Amniotic epithelial cell (primary cell): ENCODE measurements at regions not wholly inside any gene's neighbourhood (a gene's known extent, or its start where the extent isn't known, plus 50 kb on each side); places are given as distances from the start of the nearest gene placed in this dataset.
"Not testable (repeated sequence)": the region's sequence is repeated elsewhere in the genome, so short reads cannot be mapped to it uniquely, and the experiment has no call there.

Experiments used
- DNase-seq: peaks from one replicate; pipeline ENCODE4 v3.0.0-alpha.2; 2010; ENCODE audit warnings: low read depth

DNA sequence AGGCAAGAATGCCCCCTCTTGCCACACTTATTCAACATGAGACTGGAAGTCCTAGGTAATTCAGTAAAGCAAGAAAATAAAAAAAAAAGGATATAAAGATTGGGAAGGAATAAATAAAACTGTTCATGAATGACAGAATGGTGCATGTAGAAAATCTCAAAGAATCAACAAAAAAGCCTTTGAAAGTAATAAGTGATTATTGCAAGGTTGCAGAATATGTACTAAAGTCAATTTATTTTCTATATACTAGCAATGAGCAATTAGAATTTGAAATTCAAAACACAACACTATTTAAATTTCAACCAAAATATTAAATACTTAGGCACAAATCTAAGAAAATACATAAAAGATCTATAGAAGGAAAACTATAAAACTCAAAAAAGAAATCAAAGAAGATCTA lies 58.6 kb downstream of the MAGEA10 start:
- no peak for DNase-seq

- DNase-seq: no peak
Observed at GRCh38 chrX:152074163-152074562, 64.2 kb downstream of the MAGEA10 start.

GRCh38 chrX:152072236-152072635 lies 66.1 kb downstream of the MAGEA10 start:
- DNase-seq: peak; percentile 73

DNA sequence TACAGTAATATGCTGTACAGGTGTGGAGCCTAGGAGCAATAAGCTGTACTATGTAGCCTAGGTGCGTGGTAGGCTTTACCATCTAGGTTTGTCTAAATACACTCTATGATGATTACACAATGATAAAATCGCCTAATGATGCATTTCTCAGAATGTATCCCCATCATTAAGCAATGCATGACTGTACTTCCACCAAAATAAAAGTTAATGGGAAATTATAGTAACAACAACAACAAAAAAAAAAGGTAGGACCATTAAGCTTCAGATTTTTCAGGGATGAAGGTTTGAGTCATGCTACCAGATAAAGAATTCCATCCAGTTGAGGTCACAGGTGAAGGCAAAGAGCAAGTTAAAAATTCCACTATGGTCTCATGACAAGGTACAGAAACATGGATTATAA lies 68.2 kb downstream of the MAGEA10 start:
- DNase-seq: peak; percentile 2

DNA sequence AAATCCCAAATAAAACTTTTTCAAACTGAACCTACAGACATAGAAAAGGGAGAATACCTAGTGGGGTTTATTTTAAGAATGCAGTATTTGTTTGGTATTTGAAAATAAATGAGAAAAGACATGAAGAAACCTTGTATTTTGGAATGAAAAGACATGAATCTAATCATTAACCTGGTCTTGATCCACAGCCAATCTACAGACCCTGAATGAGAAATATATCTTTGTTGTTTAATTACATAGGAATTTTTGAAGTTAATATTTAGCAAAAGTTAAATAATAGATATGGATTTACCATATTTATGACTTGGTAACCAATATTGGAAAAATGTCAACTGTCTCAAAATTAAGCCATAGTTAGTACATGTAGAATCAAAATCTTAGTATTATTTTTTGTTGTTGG lies 76.8 kb downstream of the MAGEA10 start:
- DNase-seq: no peak

DNA sequence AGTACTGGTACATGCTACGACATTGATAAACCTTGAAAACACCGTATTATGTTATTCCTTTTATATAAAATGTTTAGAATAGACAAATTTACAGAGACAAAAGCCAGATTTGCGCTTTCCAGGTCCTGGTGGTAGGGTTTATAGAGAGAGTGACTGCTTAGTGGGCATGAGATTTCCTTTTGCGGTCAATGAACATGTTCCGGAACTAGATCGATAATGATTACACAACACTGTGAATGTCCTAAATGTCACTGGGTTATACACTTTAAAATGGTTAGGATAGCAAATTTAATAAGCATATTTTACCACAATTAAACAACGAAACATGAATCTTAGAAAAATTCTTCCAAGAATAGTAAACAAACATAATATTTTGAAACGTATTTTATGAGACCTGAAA lies 77.3 kb downstream of the MAGEA10 start:
- no peak for DNase-seq

GRCh38 chrX:152050623-152051022 lies 76.1 kb upstream of the GABRE start:
- DNase-seq: not testable (repeated sequence)

GRCh38 chrX:152044383-152044782 lies 69.9 kb upstream of the GABRE start:
- no peak for DNase-seq

GRCh38 chrX:152038804-152039203 lies 64.3 kb upstream of the GABRE start:
- DNase-seq: no peak

DNA sequence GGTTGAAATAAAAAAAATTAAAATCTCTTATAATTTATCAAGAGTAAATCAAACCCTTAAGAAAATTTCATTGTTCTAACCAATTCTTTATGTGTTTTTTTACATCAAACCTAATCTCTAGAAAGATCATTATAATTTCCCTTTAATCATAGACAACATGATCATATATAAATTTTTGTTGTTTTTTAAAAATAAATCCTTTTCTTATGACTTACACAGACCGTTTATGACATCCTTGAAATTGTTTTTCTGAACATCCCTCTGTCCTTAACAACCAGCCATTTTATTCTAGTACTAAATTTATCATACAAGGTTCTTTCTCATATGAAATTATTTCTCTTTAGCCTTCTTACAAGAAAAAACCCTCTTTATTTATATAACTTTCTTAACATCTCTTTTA lies 62.7 kb upstream of the GABRE start:
- no peak for DNase-seq

DNA sequence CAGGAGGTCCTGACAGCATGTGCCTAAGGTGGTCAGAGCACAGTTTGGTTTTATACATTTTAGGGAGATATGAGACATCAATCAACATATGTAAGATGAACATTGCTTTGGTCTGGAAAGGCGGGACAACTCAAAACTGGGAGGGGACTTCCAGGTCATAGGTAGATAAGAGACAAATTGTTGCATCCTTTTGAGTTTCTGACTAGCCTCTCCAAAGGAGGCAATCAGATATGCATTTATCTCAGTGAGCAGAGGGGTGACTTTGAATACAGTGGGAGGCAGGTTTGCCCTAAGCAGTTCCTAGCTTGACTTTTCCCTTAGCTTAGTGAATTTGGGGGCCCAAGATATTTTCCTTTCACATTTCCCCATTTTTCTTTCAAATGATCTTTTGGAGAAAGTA lies 56.9 kb upstream of the GABRE start:
- DNase-seq: not testable (repeated sequence)

DNA sequence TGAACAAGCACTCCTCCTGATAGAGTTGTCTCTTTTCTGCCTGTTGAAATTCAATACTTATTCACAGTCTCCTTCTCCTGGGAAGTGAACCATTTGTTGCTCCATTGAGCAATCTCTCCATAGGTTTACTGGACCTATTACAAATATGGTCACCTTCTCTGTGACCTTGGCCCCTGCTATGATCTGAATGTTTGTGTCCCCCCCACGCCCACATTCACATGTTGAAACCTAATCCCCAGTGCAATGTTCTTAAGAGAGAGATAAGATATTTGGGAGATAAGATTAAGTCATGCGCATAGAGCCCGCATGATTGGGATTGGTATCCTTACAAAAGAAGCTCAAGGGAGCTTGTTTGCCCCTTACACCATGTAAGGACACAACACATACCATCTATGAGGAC lies 54.1 kb upstream of the GABRE start:
- DNase-seq: peak; percentile 8

DNA sequence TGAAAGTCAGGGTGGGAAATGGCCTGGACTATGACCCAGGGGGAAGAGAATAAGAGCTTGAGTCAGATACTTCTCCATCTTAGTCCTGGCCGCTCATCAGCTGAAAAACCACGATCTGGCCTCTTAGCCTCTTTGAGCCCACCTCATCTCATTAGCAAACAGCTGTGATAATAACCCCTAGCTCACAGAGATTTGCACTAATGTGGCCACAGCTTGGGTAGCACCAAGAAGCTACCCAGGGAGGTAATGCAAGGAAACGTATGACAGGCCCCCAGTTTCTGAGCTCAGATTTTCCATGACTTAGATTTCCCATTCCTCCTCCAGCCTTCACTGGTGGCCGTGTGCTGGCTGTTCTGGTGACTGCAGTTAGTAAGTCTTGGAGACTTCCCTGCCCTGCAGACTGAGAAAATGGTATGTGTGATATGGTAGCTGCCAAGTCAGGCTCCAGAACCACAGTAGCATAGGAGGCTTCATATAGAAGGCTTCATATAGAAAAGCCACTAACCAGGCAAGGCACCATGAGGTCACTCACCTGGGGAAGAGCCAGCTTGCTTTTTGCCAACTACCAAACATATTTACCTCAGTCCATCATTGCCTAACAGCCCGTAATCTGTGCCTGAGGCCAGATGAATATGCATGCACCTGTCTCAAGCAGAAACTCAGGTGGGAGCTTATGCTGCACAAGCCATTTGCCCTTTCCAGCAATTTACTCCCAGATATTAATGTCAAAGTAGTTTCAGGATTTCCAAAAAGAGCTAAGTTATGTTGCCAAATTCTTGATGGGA lies 51.4 kb upstream of the GABRE start:
- DNase-seq: no peak

GRCh38 chrX:152024710-152025109 lies 50.2 kb upstream of the GABRE start:
- DNase-seq: no peak
